IMR-90 (cell line): ENCODE measurements at regions not wholly inside any gene's neighbourhood (a gene's known extent, or its start where the extent isn't known, plus 50 kb on each side); places are given as distances from the start of the nearest gene placed in this dataset.

ENCODE experiments used
- ATAC-seq: fragments of 200-7000 bp; cut with Tn5 transposase; 2 replicates; pipeline ENCODE4 v1.9.1; 2020; ENCODE audit warnings: low read depth, mild to moderate bottlenecking, moderate library complexity
- BruUV-seq: library from RNA; stranded (reverse); fragments of 400-500 nt; replicated peaks from 2 replicates; lab custom pipeline; 2021; lab: Mats Ljungman, UMichigan
- CTCF ChIA-PET: fragments of 300-600 bp; formaldehyde crosslinking; extraction: SDS; loops from one replicate; lab custom pipeline; 2021; ENCODE audit warnings: antibody characterized with exemption; lab: Yijun Ruan, JAX
- POLR2A ChIA-PET: fragments of 300-600 bp; sonication (Branson Sonifier 250); formaldehyde crosslinking; loops from one replicate; lab custom pipeline; 2022; ENCODE audit warnings: antibody characterized with exemption; ENCODE audit not compliant: unreplicated experiment; lab: Charles Lee
- DNase-seq: peaks from one replicate; pipeline ENCODE4 v3.0.0; 2013
- H2AFZ ChIP-seq: replicated peaks from 2 replicates; pipeline ENCODE3; 2013; ENCODE audit warnings: low read length, mild to moderate bottlenecking; ENCODE audit not compliant: poor library complexity
- H2AK5ac ChIP-seq: 2 replicates; pipeline ENCODE4 v1.6.1; 2013; ENCODE audit warnings: low read depth, low read length, inconsistent platforms
- H2AK9ac ChIP-seq: replicated peaks from 2 replicates; pipeline ENCODE3; 2013; ENCODE audit warnings: mild to moderate bottlenecking, low read depth, low read length, moderate library complexity; ENCODE audit not compliant: poor library complexity
- H2BK120ac ChIP-seq: 2 replicates; pipeline ENCODE4 v1.6.1; 2013; ENCODE audit warnings: low read depth, low read length, inconsistent platforms
- H2BK15ac ChIP-seq: 3 replicates; pipeline ENCODE4 v1.6.1; 2013; ENCODE audit warnings: low read depth, low read length, inconsistent platforms
- H2BK20ac ChIP-seq: 2 replicates; pipeline ENCODE4 v1.6.1; 2013; ENCODE audit warnings: low read depth, mild to moderate bottlenecking, inconsistent platforms, low read length, moderate library complexity
- H2BK5ac ChIP-seq: 2 replicates; pipeline ENCODE4 v1.6.1; 2013; ENCODE audit warnings: mild to moderate bottlenecking, low read depth, low read length, inconsistent platforms; ENCODE audit not compliant: poor library complexity, severe bottlenecking
- H3K14ac ChIP-seq: replicated peaks from 2 replicates; pipeline ENCODE4 v1.6.1; 2013; ENCODE audit warnings: low read depth, low read length, inconsistent platforms
- H3K18ac ChIP-seq: 2 replicates; pipeline ENCODE4 v1.6.1; 2013; ENCODE audit warnings: low read depth, low read length, control low read depth
- H3K23ac ChIP-seq: 2 replicates; pipeline ENCODE4 v1.6.1; 2013; ENCODE audit warnings: low read depth, low read length, inconsistent platforms
- H3K27ac ChIP-seq: 2 replicates; pipeline ENCODE4 v1.5.1; 2013; ENCODE audit warnings: mild to moderate bottlenecking, control low read depth, low read length; ENCODE audit not compliant: insufficient read depth
- H3K27me3 ChIP-seq: 2 replicates; pipeline ENCODE4 v1.6.1; 2013; ENCODE audit warnings: low read length; ENCODE audit not compliant: control insufficient read depth, insufficient read depth
- H3K36me3 ChIP-seq: 2 replicates; pipeline ENCODE4 v1.6.1; 2013; ENCODE audit warnings: low read length, mixed read lengths; ENCODE audit not compliant: control insufficient read depth, insufficient read depth
- H3K4ac ChIP-seq: 2 replicates; pipeline ENCODE4 v1.6.1; 2013; ENCODE audit warnings: low read depth, low read length, inconsistent platforms
- H3K4me1 ChIP-seq: 2 replicates; pipeline ENCODE4 v1.6.1; 2013; ENCODE audit warnings: low read length, mixed read lengths; ENCODE audit not compliant: control insufficient read depth, insufficient read depth
- H3K4me2 ChIP-seq: 2 replicates; pipeline ENCODE4 v1.6.1; 2013; ENCODE audit warnings: low read depth, mild to moderate bottlenecking, control low read depth, low read length, moderate library complexity
- H3K4me3 ChIP-seq: 2 replicates; pipeline ENCODE4 v1.5.1; 2013; ENCODE audit warnings: low read depth, mild to moderate bottlenecking, control low read depth, low read length, moderate library complexity; ENCODE audit not compliant: insufficient read depth
- H3K56ac ChIP-seq: 2 replicates; pipeline ENCODE4 v1.6.1; 2013; ENCODE audit warnings: low read length, inconsistent platforms; ENCODE audit not compliant: insufficient read depth; ENCODE audit errors: extremely low read depth
- H3K79me1 ChIP-seq, 2 experiments: 2 replicates each; pipeline ENCODE4 v1.6.1; 2013; ENCODE audit warnings: low read length in 2 of 2, inconsistent platforms in 1 of 2, low read depth in 1 of 2
- H3K9ac ChIP-seq: 2 replicates; pipeline ENCODE4 v1.6.1; 2013; ENCODE audit warnings: low read depth, low read length, control low read depth
- H3K9me1 ChIP-seq: 2 replicates; pipeline ENCODE4 v1.6.1; 2013; ENCODE audit warnings: low read length, inconsistent platforms; ENCODE audit not compliant: insufficient read depth
- H3K9me3 ChIP-seq: 2 replicates; pipeline ENCODE4 v1.6.1; 2013; ENCODE audit warnings: low read length; ENCODE audit not compliant: control insufficient read depth, insufficient read depth
- H4K20me1 ChIP-seq: 2 replicates; pipeline ENCODE4 v1.6.1; 2013; ENCODE audit warnings: low read length, inconsistent platforms; ENCODE audit not compliant: insufficient read depth
- H4K5ac ChIP-seq: 2 replicates; pipeline ENCODE4 v1.6.1; 2013; ENCODE audit warnings: mild to moderate bottlenecking, low read depth, low read length, control low read depth
- H4K8ac ChIP-seq, 2 experiments: 2 replicates each; pipeline ENCODE4 v1.6.1; 2013; ENCODE audit warnings: low read depth in 2 of 2, low read length in 2 of 2, control low read depth in 1 of 2, inconsistent platforms in 1 of 2
- H4K91ac ChIP-seq: 2 replicates; pipeline ENCODE4 v1.6.1; 2013; ENCODE audit warnings: low read depth, low read length, inconsistent platforms; ENCODE audit not compliant: insufficient read depth
- MAFK ChIP-seq: IDR thresholded peaks from 2 replicates; pipeline ENCODE4 v1.6.1; 2012; ENCODE audit warnings: low read depth, low read length, improper control_type of control experiment
- WGBS, 2 experiments: methylation state at CpG; one replicate each; pipeline versions ENCODE4 v1.1.5 to v1.1.7; 2013; ENCODE audit warnings: missing lambda C conversion rate in 2 of 2; ENCODE audit not compliant: insufficient read length in 1 of 2; ENCODE audit errors: extremely low coverage in 2 of 2; 5-methylcytosine and 5-hydroxymethylcytosine counted together
- dilution Hi-C: fragments of 300-500 bp; cut with HindIII; formaldehyde crosslinking; loops from one replicate; pipeline ENCODE4 v1.14.3; 2018; ENCODE audit warnings: low sequenced_read_pairs; ENCODE audit not compliant: unreplicated experiment
- in situ Hi-C: fragments of 300-500 bp; cut with MboI; formaldehyde crosslinking; loops from 3 replicates; pipeline ENCODE4 v1.14.3; 2019; ENCODE audit warnings: low sequenced_read_pairs, inconsistent platforms, mixed read lengths
- intact Hi-C: fragments of 100-400 bp; cut with micrococcal nuclease; formaldehyde crosslinking; loops from 2 replicates; pipeline ENCODE4 v1.10.0; 2022

- Histone ChIP-seq H3K4ac (no peak overlapping the region), H2AFZ (no peak overlapping the region), H3K4me2 (no peak overlapping the region), H3K79me1 (no peaks in the 10 kb centered on the region), H3K4me3 (no peak overlapping the region), H3K27ac (no peak overlapping the region), H3K9me1 (no peaks in the 10 kb centered on the region), H3K18ac (no peak overlapping the region), H3K9ac (no peak overlapping the region), H2BK5ac (no peak overlapping the region), H2BK15ac (no peak overlapping the region), H2AK9ac (no peak overlapping the region), H3K14ac (no peak overlapping the region), H3K9me3 (no peaks in the 10 kb centered on the region), H3K4me1 (no peaks in the 10 kb centered on the region), H3K27me3 (peaks cover 7% of the 10 kb centered on the region), H4K91ac (no peak overlapping the region), H4K20me1 (no peaks in the 10 kb centered on the region), H2BK120ac (no peak overlapping the region), H3K56ac (no peak overlapping the region), H2AK5ac (no peak overlapping the region), H4K8ac (no peak overlapping the region), H3K36me3 (no peaks in the 10 kb centered on the region), H3K23ac (no peak overlapping the region), H2BK20ac (no peak overlapping the region), H4K5ac (no peak overlapping the region)
- no peak for TF ChIP-seq MAFK
- BruUV-seq: no TSS peak
- no peak for DNase-seq
- intact Hi-C loops (no loop called here), in situ Hi-C loops (no loop called here), dilution Hi-C loops (no loop called here)
- ChIA-PET CTCF (no interaction called here), POLR2A (no interaction called here)
- 42% methylated on average over 2 of the region's 7 CpGs; no CpG with 5 or more reads in 1 of the 2 experiments for WGBS, 2 experiments
- ATAC-seq: no peak
These were observed 110.7 kb upstream of the C2CD4B start for GRCh38 chr15:62275831-62276230.
